ENCODE measurements at regions not wholly inside any gene's neighbourhood (a gene's known extent, or its start where the extent isn't known, plus 50 kb on each side); places are given as distances from the start of the nearest gene placed in this dataset.
A peak's percentile ranks its signal among the peaks of the same experiment; 100 is the strongest.

GRCh38 chr6:127641905-127642304 is 64.9 kb downstream of the C6orf58 start:
- peak; percentile 7 for DNase-seq

All from left kidney (tissue), 1 donor.